ENCODE measurements at regions not wholly inside any gene's neighbourhood (a gene's known extent, or its start where the extent isn't known, plus 50 kb on each side); places are given as distances from the start of the nearest gene placed in this dataset.

DNA sequence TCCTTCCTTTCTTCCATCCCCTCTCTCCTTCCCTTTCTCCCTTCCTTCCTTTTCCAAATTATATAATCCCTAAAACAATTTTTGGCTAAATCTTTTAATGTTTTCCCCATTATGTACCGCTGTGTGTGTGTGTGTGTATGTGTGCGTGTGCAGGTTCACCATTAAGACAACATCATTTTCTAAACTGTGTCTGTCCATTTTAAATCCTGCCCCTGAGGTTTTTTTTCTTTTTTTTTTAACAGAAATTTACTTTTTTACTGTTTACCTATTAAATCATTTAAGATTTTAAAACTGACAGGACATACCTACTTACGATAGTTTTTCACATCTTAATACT lies 366.3 kb upstream of the EPHA7 start:
- TF ChIP-seq, protein P1, sequence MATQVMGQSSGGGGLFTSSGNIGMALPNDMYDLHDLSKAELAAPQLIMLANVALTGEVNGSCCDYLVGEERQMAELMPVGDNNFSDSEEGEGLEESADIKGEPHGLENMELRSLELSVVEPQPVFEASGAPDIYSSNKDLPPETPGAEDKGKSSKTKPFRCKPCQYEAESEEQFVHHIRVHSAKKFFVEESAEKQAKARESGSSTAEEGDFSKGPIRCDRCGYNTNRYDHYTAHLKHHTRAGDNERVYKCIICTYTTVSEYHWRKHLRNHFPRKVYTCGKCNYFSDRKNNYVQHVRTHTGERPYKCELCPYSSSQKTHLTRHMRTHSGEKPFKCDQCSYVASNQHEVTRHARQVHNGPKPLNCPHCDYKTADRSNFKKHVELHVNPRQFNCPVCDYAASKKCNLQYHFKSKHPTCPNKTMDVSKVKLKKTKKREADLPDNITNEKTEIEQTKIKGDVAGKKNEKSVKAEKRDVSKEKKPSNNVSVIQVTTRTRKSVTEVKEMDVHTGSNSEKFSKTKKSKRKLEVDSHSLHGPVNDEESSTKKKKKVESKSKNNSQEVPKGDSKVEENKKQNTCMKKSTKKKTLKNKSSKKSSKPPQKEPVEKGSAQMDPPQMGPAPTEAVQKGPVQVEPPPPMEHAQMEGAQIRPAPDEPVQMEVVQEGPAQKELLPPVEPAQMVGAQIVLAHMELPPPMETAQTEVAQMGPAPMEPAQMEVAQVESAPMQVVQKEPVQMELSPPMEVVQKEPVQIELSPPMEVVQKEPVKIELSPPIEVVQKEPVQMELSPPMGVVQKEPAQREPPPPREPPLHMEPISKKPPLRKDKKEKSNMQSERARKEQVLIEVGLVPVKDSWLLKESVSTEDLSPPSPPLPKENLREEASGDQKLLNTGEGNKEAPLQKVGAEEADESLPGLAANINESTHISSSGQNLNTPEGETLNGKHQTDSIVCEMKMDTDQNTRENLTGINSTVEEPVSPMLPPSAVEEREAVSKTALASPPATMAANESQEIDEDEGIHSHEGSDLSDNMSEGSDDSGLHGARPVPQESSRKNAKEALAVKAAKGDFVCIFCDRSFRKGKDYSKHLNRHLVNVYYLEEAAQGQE (IDR thresholded peaks at IDR 0.05; ENCODE audit: low read depth), result no peak
- no peak for TF ChIP-seq EP300 (IDR thresholded peaks at IDR 0.05; ENCODE audit: borderline replicate concordance)
- no peak for TF ChIP-seq FOXM1 (IDR thresholded peaks at IDR 0.05; ENCODE audit: borderline replicate concordance, low read depth)
- TF ChIP-seq TEAD4 (IDR thresholded peaks at IDR 0.05), result no peak
- TF ChIP-seq, protein P2, sequence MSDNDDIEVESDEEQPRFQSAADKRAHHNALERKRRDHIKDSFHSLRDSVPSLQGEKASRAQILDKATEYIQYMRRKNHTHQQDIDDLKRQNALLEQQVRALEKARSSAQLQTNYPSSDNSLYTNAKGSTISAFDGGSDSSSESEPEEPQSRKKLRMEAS (IDR thresholded peaks at IDR 0.05), result no peak
